Thyroid gland (tissue), 4 donors: ENCODE measurements at regions not wholly inside any gene's neighbourhood (a gene's known extent, or its start where the extent isn't known, plus 50 kb on each side); places are given as distances from the start of the nearest gene placed in this dataset.

ENCODE experiments used
- POLR2A ChIP-seq, 2 donors: fragments of 450-650 bp; IDR thresholded peaks; one replicate each; pipeline ENCODE4 v1.6.1; 2017; ENCODE audit warnings: antibody characterized with exemption in 2 of 2, mild to moderate bottlenecking in 2 of 2, moderate library complexity in 1 of 2
- TF ChIP-seq, protein P1 (sequence below), 6 experiments: fragments of 200-600 bp in 3 of 6; fragments of 450-650 bp in 3 of 6; sonication (generic) in 3 of 6; IDR thresholded peaks; one replicate each; pipeline ENCODE4 v1.5.1; 2016 to 2019; ENCODE audit warnings: antibody characterized with exemption in 6 of 6, mild to moderate bottlenecking in 2 of 6, inconsistent platforms in 1 of 6, moderate library complexity in 1 of 6

DNA sequence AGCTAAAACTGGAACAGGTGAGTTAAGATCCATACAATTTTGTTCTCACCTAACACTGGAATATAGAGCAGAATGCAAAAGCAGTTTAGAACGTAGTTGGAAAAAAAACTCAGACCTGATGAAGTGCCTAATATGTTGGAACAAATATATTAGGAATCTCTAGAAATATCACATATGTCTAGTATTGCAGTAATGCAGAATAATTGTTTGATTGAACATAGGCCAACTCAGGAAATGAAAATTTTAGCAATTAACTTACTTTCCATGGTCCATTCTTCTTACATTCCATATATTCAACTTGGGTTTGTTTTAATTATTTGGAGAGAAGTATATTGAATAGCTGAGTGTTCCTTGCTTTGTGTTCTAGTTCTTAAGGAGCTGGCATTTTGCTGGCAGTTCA is 111.8 kb upstream of the ADAMTSL1 start:
- TF ChIP-seq POLR2A (IDR thresholded peaks at IDR 0.05) = no peak
- TF ChIP-seq, protein P1, sequence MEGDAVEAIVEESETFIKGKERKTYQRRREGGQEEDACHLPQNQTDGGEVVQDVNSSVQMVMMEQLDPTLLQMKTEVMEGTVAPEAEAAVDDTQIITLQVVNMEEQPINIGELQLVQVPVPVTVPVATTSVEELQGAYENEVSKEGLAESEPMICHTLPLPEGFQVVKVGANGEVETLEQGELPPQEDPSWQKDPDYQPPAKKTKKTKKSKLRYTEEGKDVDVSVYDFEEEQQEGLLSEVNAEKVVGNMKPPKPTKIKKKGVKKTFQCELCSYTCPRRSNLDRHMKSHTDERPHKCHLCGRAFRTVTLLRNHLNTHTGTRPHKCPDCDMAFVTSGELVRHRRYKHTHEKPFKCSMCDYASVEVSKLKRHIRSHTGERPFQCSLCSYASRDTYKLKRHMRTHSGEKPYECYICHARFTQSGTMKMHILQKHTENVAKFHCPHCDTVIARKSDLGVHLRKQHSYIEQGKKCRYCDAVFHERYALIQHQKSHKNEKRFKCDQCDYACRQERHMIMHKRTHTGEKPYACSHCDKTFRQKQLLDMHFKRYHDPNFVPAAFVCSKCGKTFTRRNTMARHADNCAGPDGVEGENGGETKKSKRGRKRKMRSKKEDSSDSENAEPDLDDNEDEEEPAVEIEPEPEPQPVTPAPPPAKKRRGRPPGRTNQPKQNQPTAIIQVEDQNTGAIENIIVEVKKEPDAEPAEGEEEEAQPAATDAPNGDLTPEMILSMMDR (IDR thresholded peaks at IDR 0.05) = no peak
